GM23248 (cell line): ENCODE measurements at regions not wholly inside any gene's neighbourhood (a gene's known extent, or its start where the extent isn't known, plus 50 kb on each side); places are given as distances from the start of the nearest gene placed in this dataset.
"Not testable (repeated sequence)": the region's sequence is repeated elsewhere in the genome, so short reads cannot be mapped to it uniquely, and the experiment has no call there.

Experiments
- DNase-seq: peaks from one replicate; pipeline ENCODE4 v3.0.0-alpha.2; 2015
- H2AFZ ChIP-seq: fragments of 200-600 bp; sonication (generic); 2 replicates; pipeline ENCODE4 v1.6.1; 2016; ENCODE audit warnings: antibody characterized with exemption
- H3F3A ChIP-seq: fragments of 200-600 bp; sonication (generic); 2 replicates; pipeline ENCODE4 v1.6.1; 2016; ENCODE audit warnings: mild to moderate bottlenecking, antibody characterized with exemption, mixed run types; ENCODE audit not compliant: insufficient read depth
- H3K27ac ChIP-seq: fragments of 200-600 bp; sonication (generic); 2 replicates; pipeline ENCODE4 v1.5.1; 2016; ENCODE audit warnings: mild to moderate bottlenecking
- H3K27me3 ChIP-seq: fragments of 200-600 bp; sonication (generic); replicated peaks from 2 replicates; pipeline ENCODE4 v1.6.1; 2016; ENCODE audit warnings: mild to moderate bottlenecking; ENCODE audit not compliant: insufficient read depth
- H3K36me3 ChIP-seq: fragments of 200-600 bp; sonication (generic); 2 replicates; pipeline ENCODE4 v1.6.1; 2016; ENCODE audit warnings: low read depth, mild to moderate bottlenecking
- H3K4me1 ChIP-seq: fragments of 200-600 bp; sonication (generic); 2 replicates; pipeline ENCODE4 v1.6.1; 2016; ENCODE audit warnings: mild to moderate bottlenecking; ENCODE audit not compliant: insufficient read depth
- H3K4me2 ChIP-seq: fragments of 200-600 bp; sonication (generic); one replicate; pipeline ENCODE4 v1.6.1; 2016; ENCODE audit warnings: mild to moderate bottlenecking; ENCODE audit not compliant: unreplicated experiment
- H3K4me3 ChIP-seq: fragments of 200-600 bp; sonication (generic); 2 replicates; pipeline ENCODE4 v1.5.1; 2016; ENCODE audit warnings: mild to moderate bottlenecking
- H3K79me2 ChIP-seq: fragments of 200-600 bp; sonication (generic); 2 replicates; pipeline ENCODE4 v1.6.1; 2016; ENCODE audit warnings: mild to moderate bottlenecking; ENCODE audit not compliant: insufficient read depth
- H3K9ac ChIP-seq: fragments of 200-600 bp; sonication (generic); 2 replicates; pipeline ENCODE4 v1.6.1; 2016; ENCODE audit warnings: mild to moderate bottlenecking
- H3K9me2 ChIP-seq: fragments of 200-600 bp; sonication (generic); 2 replicates; pipeline ENCODE4 v1.6.1; 2016; ENCODE audit warnings: mixed run types, mild to moderate bottlenecking, moderate library complexity; ENCODE audit not compliant: insufficient read depth
- H3K9me3 ChIP-seq: fragments of 200-600 bp; sonication (generic); one replicate; pipeline ENCODE4 v1.6.1; 2017; ENCODE audit warnings: low read depth
- H4K20me1 ChIP-seq: fragments of 200-600 bp; sonication (generic); 2 replicates; pipeline ENCODE4 v1.6.0; 2016; ENCODE audit not compliant: insufficient read depth
- EZH2 ChIP-seq: fragments of 200-600 bp; sonication (generic); IDR thresholded peaks from 2 replicates; pipeline ENCODE4 v1.6.1; 2018; ENCODE audit warnings: antibody characterized with exemption, mild to moderate bottlenecking; ENCODE audit not compliant: insufficient read depth, poor library complexity, severe bottlenecking
- EZH2phosphoT487 ChIP-seq: fragments of 200-600 bp; sonication (generic); IDR thresholded peaks from 2 replicates; pipeline ENCODE4 v1.6.1; 2018; ENCODE audit warnings: antibody characterized with exemption, moderate library complexity, mild to moderate bottlenecking, low read depth; ENCODE audit not compliant: insufficient read depth
- WGBS, 2 experiments: methylation state at CpG; one replicate each; pipeline ENCODE4 v1.1.6; 2015 to 2017; ENCODE audit warnings: low lambda C conversion rate in 2 of 2, low coverage in 1 of 2; ENCODE audit errors: missing lambda C conversion rate in 2 of 2; 5-methylcytosine and 5-hydroxymethylcytosine counted together
- in situ Hi-C: fragments of 300-500 bp; cut with MboI; formaldehyde crosslinking; loops from 2 replicates; pipeline ENCODE4 v1.15.0; 2020

- H3F3A ChIP-seq: no peaks in the 10 kb centered on the region
- H3K9me2 ChIP-seq: no peaks in the 10 kb centered on the region
- no peaks in the 10 kb centered on the region for H3K4me1 ChIP-seq
- in situ Hi-C loops: no loop called here
- H3K4me3 ChIP-seq: no peak overlapping the region
- H3K9me3 ChIP-seq: no peaks in the 10 kb centered on the region
- no peak overlapping the region for H3K27ac ChIP-seq
- H4K20me1 ChIP-seq: no peaks in the 10 kb centered on the region
- H2AFZ ChIP-seq: no peak overlapping the region
- TF ChIP-seq EZH2phosphoT487: no peak
- WGBS, 2 experiments: 30 to 33% methylated on average over 3 of the region's 3 CpGs
- no peak overlapping the region for H3K9ac ChIP-seq
- DNase-seq: no peak
- peaks cover 26% of the 10 kb centered on the region; the same call in 1 of the 2 replicates for H3K27me3 ChIP-seq
- no peaks in the 10 kb centered on the region for H3K79me2 ChIP-seq
- H3K36me3 ChIP-seq: no peaks in the 10 kb centered on the region
- no peak overlapping the region for H3K4me2 ChIP-seq
Measured at GRCh38 chr2:217585362-217585761, 417.4 kb downstream of the TNS1 start.

GRCh38 chr2:217580407-217580806 is 422.4 kb downstream of the TNS1 start:
- H3K9me2 ChIP-seq, H3K4me1 ChIP-seq, H3K9ac ChIP-seq, H4K20me1 ChIP-seq, in situ Hi-C loops, H3K4me2 ChIP-seq, H3K36me3 ChIP-seq, H3K27ac ChIP-seq, H2AFZ ChIP-seq, DNase-seq, H3K79me2 ChIP-seq, H3K9me3 ChIP-seq, H3K4me3 ChIP-seq, H3F3A ChIP-seq: not testable (repeated sequence)
- 34 to 44% methylated on average over 1 of the region's 1 CpG for WGBS, 2 experiments
- H3K27me3 ChIP-seq: peaks cover 14% of the 10 kb centered on the region; the same call in 1 of the 2 replicates

DNA sequence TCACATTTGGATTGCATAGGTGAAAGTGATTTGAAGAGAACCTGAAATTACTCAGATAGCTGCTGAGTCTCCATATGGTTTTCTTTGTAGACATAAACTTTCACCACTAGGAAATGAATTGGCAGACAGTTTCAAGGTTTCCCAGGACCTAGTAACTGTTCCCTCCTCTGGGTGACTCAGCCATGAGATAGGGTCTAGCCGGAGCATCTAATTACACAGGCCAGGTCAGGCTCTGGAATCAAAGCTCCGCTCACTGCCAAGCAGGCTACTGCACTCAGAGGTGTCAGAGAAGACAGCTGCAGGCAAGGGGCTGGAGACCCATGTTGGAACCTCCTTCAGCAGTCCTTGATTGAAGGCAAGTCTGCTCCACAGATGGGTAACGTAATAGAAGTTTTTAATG is 429.2 kb downstream of the TNS1 start:
- H3K27ac ChIP-seq: no peak overlapping the region
- DNase-seq: peak; percentile 62
- TF ChIP-seq EZH2 (no peak), EZH2phosphoT487 (no peak)
- H3K36me3 ChIP-seq: no peaks in the 10 kb centered on the region
- no peak overlapping the region for H3K4me3 ChIP-seq
- H3K4me2 ChIP-seq: no peak overlapping the region
- in situ Hi-C loops: no loop called here
- H4K20me1 ChIP-seq: no peaks in the 10 kb centered on the region
- 63 to 71% methylated on average over 3 of the region's 3 CpGs for WGBS, 2 experiments
- no peaks in the 10 kb centered on the region for H3K27me3 ChIP-seq
- H3K9me3 ChIP-seq: no peaks in the 10 kb centered on the region
- no peak overlapping the region for H3K9ac ChIP-seq
- no peak overlapping the region for H2AFZ ChIP-seq
- H3K79me2 ChIP-seq: no peaks in the 10 kb centered on the region
- no peaks in the 10 kb centered on the region for H3K9me2 ChIP-seq
- H3K4me1 ChIP-seq: peaks cover 12% of the 10 kb centered on the region
- H3F3A ChIP-seq: 0 out of 2 replicates have a peak, but pooled peaks cover 6% of the 10 kb centered on the region

DNA sequence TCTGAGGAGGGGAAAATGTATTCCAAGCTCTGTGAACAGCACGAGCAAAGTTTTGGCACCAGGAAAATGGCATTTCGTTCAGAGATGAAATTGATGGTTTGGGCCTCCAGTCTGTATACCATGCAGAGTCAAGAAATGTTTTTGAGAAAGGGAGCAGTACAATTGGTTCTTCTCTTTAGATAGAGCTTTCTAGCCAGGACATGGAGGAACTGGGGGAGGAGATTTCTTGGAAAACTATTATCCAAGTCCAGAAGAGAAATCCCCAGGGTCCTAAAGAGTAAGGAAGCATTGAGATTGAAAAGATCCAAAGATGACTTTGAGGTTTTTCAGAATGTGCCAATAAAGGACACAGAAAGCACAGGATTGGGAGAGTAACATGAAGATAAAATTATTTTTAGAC is 432.4 kb downstream of the TNS1 start:
- H3K79me2 ChIP-seq: no peaks in the 10 kb centered on the region
- no peaks in the 10 kb centered on the region; the same call in 1 of the 2 replicates for H3K9me2 ChIP-seq
- H4K20me1 ChIP-seq: no peaks in the 10 kb centered on the region
- TF ChIP-seq EZH2phosphoT487: no peak
- no peak for TF ChIP-seq EZH2
- H3F3A ChIP-seq: peaks cover 9% of the 10 kb centered on the region; the same call in 1 of the 2 replicates
- in situ Hi-C loops: no loop called here
- H3K4me2 ChIP-seq: no peak overlapping the region
- H2AFZ ChIP-seq: no peak overlapping the region
- peaks cover 22% of the 10 kb centered on the region for H3K4me1 ChIP-seq
- no peaks in the 10 kb centered on the region for H3K36me3 ChIP-seq
- no peak overlapping the region for H3K9ac ChIP-seq
- H3K4me3 ChIP-seq: no peak overlapping the region
- DNase-seq: no peak
- no peaks in the 10 kb centered on the region for H3K9me3 ChIP-seq
- H3K27me3 ChIP-seq: no peaks in the 10 kb centered on the region
- no peak overlapping the region for H3K27ac ChIP-seq
- 52% methylated on average over 2 of the region's 2 CpGs for WGBS, 2 experiments

DNA sequence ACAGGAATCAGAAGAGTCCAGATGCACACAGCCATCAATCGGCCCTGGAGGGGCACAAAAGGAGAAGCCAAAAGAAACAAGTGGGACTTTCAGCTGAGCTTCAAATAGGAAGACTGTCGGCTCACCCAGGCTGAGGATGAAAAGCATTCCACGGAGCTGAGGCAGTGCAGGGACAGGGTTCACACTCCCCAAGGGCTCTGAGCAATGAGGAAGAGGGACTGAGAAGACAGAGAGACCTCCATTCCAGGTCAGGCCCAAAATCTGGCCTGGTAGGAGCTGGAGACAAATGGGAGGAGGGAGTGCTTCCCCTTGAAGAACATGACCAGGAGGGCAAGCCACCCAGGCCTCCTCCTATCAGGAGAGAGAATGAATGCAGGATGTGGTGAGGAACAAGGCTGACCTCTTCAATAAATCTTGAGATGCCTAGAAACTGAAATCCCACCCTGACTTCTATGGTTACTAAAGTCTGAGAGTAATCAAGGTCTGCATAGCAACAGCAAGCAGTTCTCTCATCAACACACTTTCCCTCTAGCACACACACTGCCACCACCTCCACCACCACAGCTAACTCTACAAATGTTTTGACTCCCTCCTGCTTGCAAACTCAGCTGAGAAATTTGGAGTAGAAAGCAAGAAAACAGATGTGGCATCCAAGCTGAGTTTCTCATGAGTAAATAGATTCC is 434.4 kb downstream of the TNS1 start:
- Histone ChIP-seq H3F3A (peaks cover 9% of the 10 kb centered on the region; the same call in 1 of the 2 replicates), H3K4me1 (peaks cover 19% of the 10 kb centered on the region), H3K4me2 (peak overlapping the region; percentile 23), H3K9me2 (no peaks in the 10 kb centered on the region; the same call in 1 of the 2 replicates), H4K20me1 (no peaks in the 10 kb centered on the region), H3K79me2 (no peaks in the 10 kb centered on the region), H2AFZ (peak overlapping the region; percentile 11; the same call in 1 of the 2 replicates), H3K9ac (no peak overlapping the region), H3K36me3 (no peaks in the 10 kb centered on the region), H3K4me3 (no peak overlapping the region), H3K27ac (peak overlapping the region; percentile 23), H3K27me3 (no peaks in the 10 kb centered on the region), H3K9me3 (no peaks in the 10 kb centered on the region)
- in situ Hi-C loops: no loop called here
- 11 to 21% methylated on average over 3 of the region's 3 CpGs for WGBS, 2 experiments
- DNase-seq: peak; percentile 71
- no peak for TF ChIP-seq EZH2phosphoT487
- TF ChIP-seq EZH2: no peak
